DND-41 (cell line): ENCODE measurements at regions not wholly inside any gene's neighbourhood (a gene's known extent, or its start where the extent isn't known, plus 50 kb on each side); places are given as distances from the start of the nearest gene placed in this dataset.

Source experiments
- ATAC-seq: fragments of 200-7000 bp; cut with Tn5 transposase; 3 replicates; pipeline ENCODE4 v1.9.1; 2021; ENCODE audit warnings: low read depth; ENCODE audit not compliant: insufficient read depth
- DNase-seq: peaks from one replicate; pipeline ENCODE4 v3.0.0-alpha.2; 2020
- H2AFZ ChIP-seq: 2 replicates; pipeline ENCODE4 v1.6.0; 2012; ENCODE audit warnings: low read depth, low read length
- H3K27ac ChIP-seq: 2 replicates; pipeline ENCODE4 v1.5.1; 2012; ENCODE audit warnings: low read length, inconsistent platforms
- H3K27me3 ChIP-seq: fragments of 200-600 bp; sonication (generic); 2 replicates; pipeline ENCODE4 v1.6.0; 2012; ENCODE audit warnings: low read length, mild to moderate bottlenecking, inconsistent platforms; ENCODE audit not compliant: insufficient read depth, poor library complexity
- H3K36me3 ChIP-seq: 2 replicates; pipeline ENCODE4 v1.5.1; 2012; ENCODE audit warnings: low read length, inconsistent platforms; ENCODE audit not compliant: insufficient read depth
- H3K4me1 ChIP-seq: 2 replicates; pipeline ENCODE4 v1.5.1; 2012; ENCODE audit warnings: mild to moderate bottlenecking, low read length; ENCODE audit not compliant: insufficient read depth
- H3K4me2 ChIP-seq: 2 replicates; pipeline ENCODE4 v1.6.0; 2012; ENCODE audit warnings: mild to moderate bottlenecking, moderate library complexity, low read length, inconsistent platforms; ENCODE audit not compliant: insufficient read depth
- H3K4me3 ChIP-seq, 2 experiments: fragments of 200-600 bp in 1 of 2; shearing (Covaris generic) in 1 of 2; 2 replicates each; pipeline ENCODE4 v1.5.1; 2012 to 2016; ENCODE audit warnings: inconsistent platforms in 2 of 2, low read length in 2 of 2, mild to moderate bottlenecking in 2 of 2, low read depth in 1 of 2, moderate library complexity in 1 of 2
- H3K79me2 ChIP-seq: 2 replicates; pipeline ENCODE4 v1.6.0; 2012; ENCODE audit warnings: low read length, inconsistent platforms; ENCODE audit not compliant: insufficient read depth
- H3K9ac ChIP-seq: 2 replicates; pipeline ENCODE4 v1.6.0; 2012; ENCODE audit warnings: low read depth, mild to moderate bottlenecking, inconsistent platforms, low read length, moderate library complexity
- H3K9me3 ChIP-seq: 2 replicates; pipeline ENCODE4 v1.5.1; 2012; ENCODE audit warnings: low read length, moderate library complexity, mild to moderate bottlenecking, inconsistent platforms; ENCODE audit not compliant: insufficient read depth, severe bottlenecking
- H4K20me1 ChIP-seq: 2 replicates; pipeline ENCODE4 v1.6.0; 2012; ENCODE audit warnings: low read length; ENCODE audit not compliant: insufficient read depth
- EZH2 ChIP-seq: IDR thresholded peaks from 3 replicates; pipeline ENCODE4 v1.6.1; 2012; ENCODE audit warnings: borderline replicate concordance, low read depth, mild to moderate bottlenecking, moderate library complexity, low read length, inconsistent platforms; ENCODE audit not compliant: severe bottlenecking
- TF ChIP-seq, protein P1 (sequence below): IDR thresholded peaks from 2 replicates; pipeline ENCODE4 v1.5.1; 2012; ENCODE audit warnings: borderline replicate concordance, low read length, moderate library complexity, mild to moderate bottlenecking; ENCODE audit not compliant: poor library complexity, severe bottlenecking; ENCODE audit errors: extremely low read depth

DNA sequence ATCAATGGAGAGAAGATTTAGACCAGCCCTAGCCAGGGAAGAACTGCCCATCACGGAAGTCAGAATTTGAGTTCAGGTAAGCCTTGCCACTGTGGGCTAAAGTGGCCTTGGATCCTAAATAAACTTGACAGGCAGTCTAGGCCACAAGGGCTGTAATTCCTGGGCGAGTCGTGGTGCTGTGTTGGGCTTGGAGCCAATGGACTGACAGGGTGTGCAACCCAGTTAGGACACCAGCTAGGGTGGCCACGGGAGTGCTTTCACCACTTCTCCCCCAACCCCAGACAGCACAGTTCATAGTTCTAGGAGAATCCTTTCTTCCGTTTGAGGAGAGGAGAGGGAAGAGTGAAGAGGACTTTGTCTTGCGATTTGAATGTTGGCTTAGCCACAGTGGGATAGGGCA lies 422.4 kb downstream of the DOK5 start:
- Histone ChIP-seq H3K9me3 (no peaks in the 10 kb centered on the region), H3K27ac (no peak overlapping the region), H3K4me3 (no peak overlapping the region), H3K36me3 (no peaks in the 10 kb centered on the region), H3K9ac (no peak overlapping the region), H3K4me1 (no peaks in the 10 kb centered on the region), H2AFZ (no peak overlapping the region), H4K20me1 (no peaks in the 10 kb centered on the region), H3K79me2 (no peaks in the 10 kb centered on the region), H3K27me3 (no peaks in the 10 kb centered on the region), H3K4me2 (no peak overlapping the region)
- TF ChIP-seq EZH2: no peak
- DNase-seq (no peak), ATAC-seq (no peak)

GRCh38 chr20:54891907-54892306 lies 416.5 kb downstream of the DOK5 start:
- no peaks in the 10 kb centered on the region for H4K20me1 ChIP-seq
- DNase-seq (no peak), ATAC-seq (no peak)
- H3K4me3 ChIP-seq: no peak overlapping the region
- no peak overlapping the region for H2AFZ ChIP-seq
- H3K27ac ChIP-seq: no peak overlapping the region
- no peak overlapping the region for H3K9ac ChIP-seq
- H3K4me2 ChIP-seq: no peak overlapping the region
- TF ChIP-seq, protein P1, sequence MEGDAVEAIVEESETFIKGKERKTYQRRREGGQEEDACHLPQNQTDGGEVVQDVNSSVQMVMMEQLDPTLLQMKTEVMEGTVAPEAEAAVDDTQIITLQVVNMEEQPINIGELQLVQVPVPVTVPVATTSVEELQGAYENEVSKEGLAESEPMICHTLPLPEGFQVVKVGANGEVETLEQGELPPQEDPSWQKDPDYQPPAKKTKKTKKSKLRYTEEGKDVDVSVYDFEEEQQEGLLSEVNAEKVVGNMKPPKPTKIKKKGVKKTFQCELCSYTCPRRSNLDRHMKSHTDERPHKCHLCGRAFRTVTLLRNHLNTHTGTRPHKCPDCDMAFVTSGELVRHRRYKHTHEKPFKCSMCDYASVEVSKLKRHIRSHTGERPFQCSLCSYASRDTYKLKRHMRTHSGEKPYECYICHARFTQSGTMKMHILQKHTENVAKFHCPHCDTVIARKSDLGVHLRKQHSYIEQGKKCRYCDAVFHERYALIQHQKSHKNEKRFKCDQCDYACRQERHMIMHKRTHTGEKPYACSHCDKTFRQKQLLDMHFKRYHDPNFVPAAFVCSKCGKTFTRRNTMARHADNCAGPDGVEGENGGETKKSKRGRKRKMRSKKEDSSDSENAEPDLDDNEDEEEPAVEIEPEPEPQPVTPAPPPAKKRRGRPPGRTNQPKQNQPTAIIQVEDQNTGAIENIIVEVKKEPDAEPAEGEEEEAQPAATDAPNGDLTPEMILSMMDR: no peak
- H3K79me2 ChIP-seq: no peaks in the 10 kb centered on the region
- no peaks in the 10 kb centered on the region for H3K4me1 ChIP-seq
- H3K36me3 ChIP-seq: no peaks in the 10 kb centered on the region
- no peaks in the 10 kb centered on the region for H3K9me3 ChIP-seq
- H3K27me3 ChIP-seq: no peaks in the 10 kb centered on the region

DNA sequence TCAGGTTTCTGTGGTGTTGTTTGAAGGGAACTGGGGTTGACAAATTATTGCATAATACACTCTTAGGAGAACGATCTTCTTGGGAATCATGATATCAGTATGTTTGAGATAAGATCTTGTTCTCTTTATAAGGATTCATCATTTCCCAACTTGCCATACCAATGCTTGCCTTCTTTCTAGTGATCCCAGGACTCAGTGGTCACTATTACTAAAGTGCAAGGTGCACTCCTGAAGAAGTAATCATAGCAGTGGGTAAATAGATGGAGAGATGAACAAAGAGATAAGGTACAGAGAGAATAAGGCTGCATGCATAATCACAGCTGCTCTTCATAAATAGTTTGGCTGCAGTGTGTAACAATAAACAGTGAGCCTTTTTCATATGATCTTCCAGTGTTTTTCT lies 404.0 kb downstream of the DOK5 start:
- H3K4me2 ChIP-seq: no peak overlapping the region

DNA sequence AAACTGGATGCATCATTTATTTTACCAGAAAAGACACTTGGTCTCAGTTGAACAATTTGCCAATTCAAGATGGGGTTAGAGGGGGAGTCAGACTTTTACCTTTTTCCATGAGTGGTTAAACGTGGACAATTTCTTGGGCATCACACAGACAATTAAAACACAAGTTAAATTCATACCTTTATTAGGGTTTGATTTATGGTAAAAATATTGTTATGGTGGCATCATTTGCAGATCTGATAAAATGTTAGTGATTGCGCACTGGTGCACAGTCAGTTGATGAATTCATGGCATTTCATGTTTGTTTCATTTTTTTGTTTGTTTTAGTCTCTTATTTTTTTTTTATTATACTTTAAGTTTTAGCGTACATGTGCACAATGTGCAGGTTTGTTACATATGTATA lies 399.9 kb downstream of the DOK5 start:
- H3K27me3 ChIP-seq: no peaks in the 10 kb centered on the region
- no peak overlapping the region for H3K27ac ChIP-seq
- ATAC-seq: no peak
- no peak for TF ChIP-seq EZH2
- TF ChIP-seq, protein P1: no peak
- H3K79me2 ChIP-seq: no peaks in the 10 kb centered on the region
- no peak for DNase-seq
- H3K36me3 ChIP-seq: no peaks in the 10 kb centered on the region
- H4K20me1 ChIP-seq: no peaks in the 10 kb centered on the region
- no peak overlapping the region for H3K9ac ChIP-seq
- H3K4me3 ChIP-seq: no peak overlapping the region
- H3K4me1 ChIP-seq: no peaks in the 10 kb centered on the region
- no peaks in the 10 kb centered on the region for H3K9me3 ChIP-seq
- H3K4me2 ChIP-seq: no peak overlapping the region
- H2AFZ ChIP-seq: no peak overlapping the region

More for the DNA sequence above, 404.0 kb downstream of the DOK5 start:
- Histone ChIP-seq H3K79me2 (no peaks in the 10 kb centered on the region), H3K27ac (no peak overlapping the region), H3K9ac (no peak overlapping the region), H4K20me1 (no peaks in the 10 kb centered on the region), H3K4me1 (no peaks in the 10 kb centered on the region), H3K9me3 (no peaks in the 10 kb centered on the region), H3K27me3 (no peaks in the 10 kb centered on the region), H3K36me3 (no peaks in the 10 kb centered on the region), H2AFZ (no peak overlapping the region), H3K4me3 (no peak overlapping the region)
- TF ChIP-seq, protein P1: no peak
- TF ChIP-seq EZH2: no peak
- DNase-seq (no peak), ATAC-seq (no peak)
